ENCODE measurements at regions not wholly inside any gene's neighbourhood (a gene's known extent, or its start where the extent isn't known, plus 50 kb on each side); places are given as distances from the start of the nearest gene placed in this dataset.

DNA sequence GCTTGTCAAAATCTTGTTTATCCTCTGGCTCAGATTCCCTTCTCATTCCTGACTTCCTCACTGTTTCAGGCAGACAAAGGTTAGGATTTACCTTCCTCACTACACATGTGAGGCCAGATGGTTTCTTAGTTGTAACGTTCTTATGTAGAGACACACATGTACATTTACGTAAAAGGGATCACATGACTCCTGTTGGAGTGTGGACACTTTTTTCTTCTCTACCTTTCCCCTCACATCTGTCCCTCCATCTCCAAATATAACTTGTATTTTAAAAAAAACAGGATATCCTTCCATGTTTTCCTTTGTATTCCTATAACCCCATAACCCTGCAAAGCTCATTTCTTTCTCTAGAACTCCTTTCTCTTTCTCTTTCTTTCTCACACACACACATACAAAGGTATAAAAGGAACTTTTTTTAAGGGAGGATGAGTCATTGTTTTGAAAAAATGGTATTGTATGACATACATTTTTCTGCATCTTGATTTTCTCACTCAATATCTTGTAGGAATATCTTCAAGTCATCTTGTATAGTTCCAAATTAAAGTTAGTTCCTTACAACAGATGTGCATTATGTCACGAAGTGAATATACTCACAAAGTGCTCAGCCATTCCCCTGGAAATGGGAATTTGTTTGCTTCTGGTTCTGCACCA lies 78.2 kb upstream of the SULF2 start:
- Histone ChIP-seq H3K27ac (no peak overlapping the region), H3F3A (ENCODE audit: insufficient read depth, low read depth) (peaks cover 23% of the 10 kb centered on the region), H3K36me3 (ENCODE audit: low read depth) (no peaks in the 10 kb centered on the region), H3K79me2 (ENCODE audit: low read depth) (no peaks in the 10 kb centered on the region), H3K4me3 (no peak overlapping the region), H3K4me2 (no peak overlapping the region; the same call in 1 of the 2 replicates), H3K9me2 (ENCODE audit: insufficient read depth) (no peaks in the 10 kb centered on the region; the same call in 1 of the 2 replicates), H3K27me3 (ENCODE audit: insufficient read depth, low read depth) (no peaks in the 10 kb centered on the region), H3K9me3 (ENCODE audit: insufficient read depth, low read depth) (no peaks in the 10 kb centered on the region), H2AFZ (no peak overlapping the region), H3K4me1 (replicated peaks; ENCODE audit: insufficient read depth) (peaks cover 27% of the 10 kb centered on the region), H4K20me1 (ENCODE audit: insufficient read depth) (no peaks in the 10 kb centered on the region)
- CTCF ChIA-PET, result no interaction called here
- TF ChIP-seq EZH2 (IDR thresholded peaks at IDR 0.05; ENCODE audit: low read depth) (no peak), CTCF (conservative IDR thresholded peaks at IDR 0.05) (no peak)
- DNase-seq, result no peak
- intact Hi-C loops (cut with micrococcal nuclease; ENCODE audit: unreplicated experiment), result no loop called here
- no TSS peak for BruUV-seq (replicated peaks)
- POLR2A ChIA-PET (ENCODE audit: unreplicated experiment), result interaction anchor here (0.5 kb wide), 1 partner anchor 31 kb away, joined by 5 read pairs; no protein-coding TSS in a partner anchor

DNA sequence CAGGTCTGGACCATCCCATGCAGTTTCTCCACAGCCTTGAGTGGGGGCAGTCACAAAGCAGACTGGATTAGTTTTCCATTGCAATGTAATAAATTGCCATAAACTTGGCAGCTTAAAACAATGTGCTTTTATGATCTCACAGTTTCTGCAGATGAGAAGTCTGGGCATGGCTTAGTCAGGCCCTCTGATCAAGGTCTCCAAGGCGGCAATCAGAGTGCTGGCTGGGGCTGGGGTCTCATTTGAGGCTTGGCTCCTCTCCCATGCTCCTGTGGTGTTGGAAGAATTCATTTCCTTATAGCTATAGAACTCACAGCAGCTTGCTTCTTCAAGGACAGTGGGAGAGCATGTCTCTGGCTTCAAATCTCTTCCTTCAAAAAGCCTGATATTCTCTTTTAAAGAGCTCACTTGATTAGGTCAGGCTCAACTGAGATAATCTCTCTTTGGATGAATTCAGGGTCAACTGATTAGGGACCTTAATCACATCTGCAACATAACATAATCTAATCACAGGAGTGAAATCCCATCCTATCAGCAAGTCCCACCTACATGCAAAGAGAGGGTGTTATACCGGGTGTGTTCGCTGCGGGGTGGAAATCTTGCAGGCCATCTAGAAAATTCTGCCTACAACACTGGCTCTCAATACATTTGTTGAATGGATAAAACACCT lies 77.4 kb upstream of the SULF2 start:
- Histone ChIP-seq H2AFZ (no peak overlapping the region), H3F3A (ENCODE audit: insufficient read depth, low read depth) (peaks cover 30% of the 10 kb centered on the region), H3K79me2 (ENCODE audit: low read depth) (no peaks in the 10 kb centered on the region), H3K9me2 (ENCODE audit: insufficient read depth) (no peaks in the 10 kb centered on the region; the same call in 1 of the 2 replicates), H3K4me1 (replicated peaks; ENCODE audit: insufficient read depth) (peaks cover 35% of the 10 kb centered on the region), H3K27me3 (ENCODE audit: insufficient read depth, low read depth) (no peaks in the 10 kb centered on the region), H3K4me3 (no peak overlapping the region), H3K27ac (no peak overlapping the region), H3K9me3 (ENCODE audit: insufficient read depth, low read depth) (no peaks in the 10 kb centered on the region), H3K4me2 (no peak overlapping the region), H3K36me3 (ENCODE audit: low read depth) (no peaks in the 10 kb centered on the region), H4K20me1 (ENCODE audit: insufficient read depth) (no peaks in the 10 kb centered on the region)
- intact Hi-C loops (cut with micrococcal nuclease; ENCODE audit: unreplicated experiment), result no loop called here
- TF ChIP-seq CTCF (conservative IDR thresholded peaks at IDR 0.05) (no peak), EZH2 (IDR thresholded peaks at IDR 0.05; ENCODE audit: low read depth) (no peak)
- ChIA-PET CTCF (no interaction called here), POLR2A (ENCODE audit: unreplicated experiment) (interaction anchor here (0.5 to 0.6 kb wide), 2 partner anchors 10 to 32 kb away, joined by 3 to 5 read pairs; no protein-coding TSS in a partner anchor)
- no TSS peak for BruUV-seq (replicated peaks)
- no peak for DNase-seq

GRCh38 chr20:47861116-47861515 lies 75.8 kb upstream of the SULF2 start:
- Histone ChIP-seq H3K79me2 (ENCODE audit: low read depth) (peaks cover 2% of the 10 kb centered on the region; the same call in 1 of the 2 replicates), H3K4me1 (replicated peaks; ENCODE audit: insufficient read depth) (peaks cover 47% of the 10 kb centered on the region), H3K4me2 (no peak overlapping the region), H3K9me2 (ENCODE audit: insufficient read depth) (no peaks in the 10 kb centered on the region; the same call in 1 of the 2 replicates), H3K27ac (no peak overlapping the region), H4K20me1 (ENCODE audit: insufficient read depth) (no peaks in the 10 kb centered on the region), H3K36me3 (ENCODE audit: low read depth) (no peaks in the 10 kb centered on the region), H3K4me3 (no peak overlapping the region), H3K9me3 (ENCODE audit: insufficient read depth, low read depth) (no peaks in the 10 kb centered on the region), H3F3A (ENCODE audit: insufficient read depth, low read depth) (peaks cover 44% of the 10 kb centered on the region), H2AFZ (no peak overlapping the region), H3K27me3 (ENCODE audit: insufficient read depth, low read depth) (no peaks in the 10 kb centered on the region)
- intact Hi-C loops (cut with micrococcal nuclease; ENCODE audit: unreplicated experiment), result no loop called here
- TF ChIP-seq EZH2 (IDR thresholded peaks at IDR 0.05; ENCODE audit: low read depth) (no peak), CTCF (conservative IDR thresholded peaks at IDR 0.05) (no peak)
- ChIA-PET POLR2A (ENCODE audit: unreplicated experiment) (interaction anchor here (0.6 kb wide), 3 partner anchors 77 to 418 kb away, joined by 3 to 15 read pairs (median 3); no protein-coding TSS in a partner anchor), CTCF (interaction anchor here (0.6 kb wide), 1 partner anchor 107 kb away, joined by 3 read pairs; no protein-coding TSS in a partner anchor)
- no TSS peak for BruUV-seq (replicated peaks)
- DNase-seq, result no peak
